AG04450 (cell line): ENCODE measurements at regions not wholly inside any gene's neighbourhood (a gene's known extent, or its start where the extent isn't known, plus 50 kb on each side); places are given as distances from the start of the nearest gene placed in this dataset.

Source experiments
- CTCF ChIA-PET: fragments of 300-600, 350-600 bp; formaldehyde crosslinking; extraction: SDS; loops from one replicate; lab custom pipeline; 2022; ENCODE audit warnings: antibody characterized with exemption, inconsistent platforms; lab: Charles Lee
- POLR2A ChIA-PET: fragments of 350-600 bp; formaldehyde crosslinking; extraction: SDS; loops from one replicate; lab custom pipeline; 2021; ENCODE audit warnings: antibody characterized with exemption, inconsistent platforms; lab: Yijun Ruan, JAX
- DNase-seq: peaks from one replicate; pipeline ENCODE4 v3.0.0-alpha.2; 2011; ENCODE audit warnings: low read depth, low spot score
- H3K27ac ChIP-seq: one replicate; pipeline ENCODE4 v1.5.1; 2012; ENCODE audit warnings: low read depth, low read length, control low read depth
- H3K27me3 ChIP-seq: one replicate; pipeline ENCODE4 v1.6.0; 2012; ENCODE audit warnings: low read length; ENCODE audit not compliant: control insufficient read depth, insufficient read depth
- H3K4me3 ChIP-seq: 2 replicates; pipeline ENCODE4 v1.5.1; 2011; ENCODE audit warnings: mild to moderate bottlenecking, low read depth, low read length, control low read depth
- H3K9me3 ChIP-seq: 2 replicates; pipeline ENCODE4 v1.5.1; 2012; ENCODE audit warnings: low read length; ENCODE audit not compliant: control insufficient read depth, insufficient read depth
- CTCF ChIP-seq: IDR thresholded peaks from 2 replicates; pipeline ENCODE4 v1.5.1; 2011; ENCODE audit warnings: low read depth, low read length, control low read depth, inconsistent platforms

DNA sequence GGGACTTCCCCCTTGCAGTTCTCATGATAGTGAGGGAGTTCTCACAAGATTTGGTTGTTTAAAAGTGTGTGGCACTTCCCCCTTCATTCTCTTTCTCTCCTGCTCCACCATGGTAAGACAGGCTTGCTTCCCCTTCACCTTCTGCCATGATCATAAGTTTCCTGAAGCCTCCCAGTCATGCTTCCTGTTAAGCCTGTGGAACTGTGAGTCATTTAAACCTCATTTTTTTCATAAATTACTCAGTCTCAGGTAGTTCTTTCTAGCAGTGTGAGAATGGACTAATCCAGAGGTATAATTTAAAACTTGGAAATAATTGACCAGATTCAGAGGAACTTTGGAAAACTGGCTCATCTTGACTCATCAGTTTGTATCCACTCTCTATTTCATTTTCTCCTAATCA, 129.0 kb downstream of the TMEM47 start:
- CTCF ChIA-PET, result no interaction called here
- DNase-seq, result no peak
- no peak for TF ChIP-seq CTCF
- no peak overlapping the region for H3K27ac ChIP-seq
- no peak overlapping the region for H3K4me3 ChIP-seq
- POLR2A ChIA-PET, result no interaction called here
- no peaks in the 10 kb centered on the region for H3K9me3 ChIP-seq
- H3K27me3 ChIP-seq, result no peaks in the 10 kb centered on the region

GRCh38 chrX:34521563-34521962, 135.5 kb downstream of the TMEM47 start:
- Histone ChIP-seq H3K4me3 (no peak overlapping the region), H3K27ac (no peak overlapping the region), H3K27me3 (no peaks in the 10 kb centered on the region), H3K9me3 (no peaks in the 10 kb centered on the region)
- CTCF ChIA-PET, result no interaction called here
- TF ChIP-seq CTCF, result no peak
- POLR2A ChIA-PET, result no interaction called here
- no peak for DNase-seq

DNA sequence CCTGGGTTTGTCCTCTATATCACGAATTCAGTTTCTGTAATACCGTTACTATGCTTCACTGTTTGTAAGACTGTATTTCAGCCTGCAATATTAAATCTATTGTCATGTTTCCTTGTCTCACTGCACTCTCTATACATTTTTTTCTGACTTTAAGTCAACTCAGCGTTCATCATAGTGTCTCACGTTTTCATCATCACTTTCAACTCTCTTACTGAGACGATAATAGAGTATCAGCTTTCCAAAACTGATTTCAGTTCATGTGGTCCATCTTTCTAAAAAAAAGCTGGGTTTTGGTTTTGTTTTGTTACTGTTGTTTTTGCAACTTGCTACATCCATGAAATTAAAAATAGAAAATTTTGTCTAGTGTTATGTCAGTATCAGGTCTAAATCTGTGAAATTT, 147.7 kb downstream of the TMEM47 start:
- H3K4me3 ChIP-seq, result no peak overlapping the region
- ChIA-PET CTCF (no interaction called here), POLR2A (no interaction called here)
- TF ChIP-seq CTCF, result no peak
- DNase-seq, result no peak
- no peak overlapping the region for H3K27ac ChIP-seq
- H3K27me3 ChIP-seq, result no peaks in the 10 kb centered on the region
- H3K9me3 ChIP-seq, result no peaks in the 10 kb centered on the region

DNA sequence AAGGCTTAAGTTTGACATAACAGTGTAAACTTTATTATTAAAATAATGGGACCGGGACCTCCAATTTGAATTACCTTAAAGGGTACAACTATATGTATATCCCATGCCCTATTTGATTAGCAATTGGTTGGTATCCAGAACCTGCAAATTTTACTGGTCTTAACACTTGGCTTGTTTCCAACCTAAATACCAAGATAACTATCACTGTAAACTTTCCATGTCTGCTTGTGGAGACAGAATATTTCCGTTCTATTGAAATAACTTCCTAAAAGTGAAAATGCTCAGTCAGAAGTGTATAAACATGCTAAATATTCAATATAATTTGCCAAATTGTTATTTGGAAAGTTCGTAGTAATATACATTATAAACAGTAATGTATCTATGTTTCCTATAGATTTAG, 154.0 kb downstream of the TMEM47 start:
- TF ChIP-seq CTCF, result no peak
- DNase-seq, result no peak
- Histone ChIP-seq H3K9me3 (no peaks in the 10 kb centered on the region), H3K27me3 (no peaks in the 10 kb centered on the region), H3K4me3 (no peak overlapping the region), H3K27ac (no peak overlapping the region)
- CTCF ChIA-PET, result no interaction called here
- POLR2A ChIA-PET, result no interaction called here

GRCh38 chrX:34493086-34493485, 164.0 kb downstream of the TMEM47 start:
- POLR2A ChIA-PET, result no interaction called here

More at GRCh38 chrX:34493086-34493485, 164.0 kb downstream of the TMEM47 start:
- CTCF ChIA-PET, result no interaction called here
- TF ChIP-seq CTCF, result no peak
- no peaks in the 10 kb centered on the region for H3K27me3 ChIP-seq
- H3K9me3 ChIP-seq, result no peaks in the 10 kb centered on the region; the same call in 1 of the 2 replicates
- no peak overlapping the region for H3K4me3 ChIP-seq
- no peak overlapping the region for H3K27ac ChIP-seq
- no peak for DNase-seq
